HEK293 (cell line): ENCODE measurements at regions not wholly inside any gene's neighbourhood (a gene's known extent, or its start where the extent isn't known, plus 50 kb on each side); places are given as distances from the start of the nearest gene placed in this dataset.

Experiments used
- CTCF ChIA-PET: fragments of 350-600 bp; formaldehyde crosslinking; extraction: SDS; loops from one replicate; lab custom pipeline; 2021; ENCODE audit warnings: antibody characterized with exemption; lab: Yijun Ruan, JAX
- POLR2A ChIA-PET: fragments of 300-600 bp; formaldehyde crosslinking; extraction: SDS; loops from one replicate; lab custom pipeline; 2020; ENCODE audit warnings: antibody characterized with exemption, inconsistent platforms; lab: Yijun Ruan, JAX
- H3K27ac ChIP-seq: fragments of 200-500 bp; sonication (Bioruptor generic); 2 replicates; pipeline ENCODE4 v1.5.1; 2014; ENCODE audit warnings: low read depth, low read length, control low read depth, inconsistent platforms; ENCODE audit errors: extremely low read depth
- H3K36me3 ChIP-seq, 2 experiments: fragments of 200-500 bp in 1 of 2; sonication (Bioruptor generic) in 1 of 2; 1 replicate in 1 of 2; 2 replicates in 1 of 2; pipeline ENCODE4 v1.5.1; 2014 to 2017; ENCODE audit warnings: inconsistent platforms in 2 of 2, low read length in 2 of 2; ENCODE audit not compliant: control insufficient read depth in 2 of 2, insufficient read depth in 1 of 2
- H3K4me1 ChIP-seq: fragments of 200-500 bp; sonication (Bioruptor generic); 2 replicates; pipeline ENCODE4 v1.5.1; 2014; ENCODE audit warnings: mild to moderate bottlenecking, low read length, inconsistent platforms; ENCODE audit not compliant: control insufficient read depth, insufficient read depth
- H3K4me3 ChIP-seq: 2 replicates; pipeline ENCODE4 v1.5.1; 2011; ENCODE audit warnings: low read depth, mild to moderate bottlenecking, control low read depth, low read length, moderate library complexity
- H3K9me3 ChIP-seq: fragments of 200-500 bp; sonication (Bioruptor generic); 2 replicates; pipeline ENCODE4 v1.5.1; 2014; ENCODE audit warnings: low read depth, low read length, inconsistent platforms; ENCODE audit not compliant: control insufficient read depth, insufficient read depth
- EGR2 ChIP-seq: fragments of 450-650 bp; formaldehyde crosslinking; IDR thresholded peaks from 2 replicates; pipeline ENCODE4 v1.5.1; 2016; ENCODE audit warnings: low read depth, missing biosample characterization, missing genetic modification characterization
- GLI4 ChIP-seq: fragments of 450-650 bp; formaldehyde crosslinking; IDR thresholded peaks from 2 replicates; pipeline ENCODE4 v1.5.1; 2016; ENCODE audit warnings: missing biosample characterization, missing genetic modification characterization
- RBAK ChIP-seq: fragments of 450-650 bp; formaldehyde crosslinking; IDR thresholded peaks from 2 replicates; pipeline ENCODE4 v1.5.1; 2016; ENCODE audit warnings: missing biosample characterization, missing genetic modification characterization
- ZBTB48 ChIP-seq: fragments of 450-650 bp; formaldehyde crosslinking; IDR thresholded peaks from 2 replicates; pipeline ENCODE4 v1.5.1; 2016; ENCODE audit warnings: missing biosample characterization, missing genetic modification characterization
- ZFHX2 ChIP-seq: fragments of 450-650 bp; formaldehyde crosslinking; conservative IDR thresholded peaks from 2 replicates; pipeline ENCODE4 v1.5.1; 2016; ENCODE audit warnings: missing biosample characterization, missing genetic modification characterization
- ZIC2 ChIP-seq: fragments of 450-650 bp; formaldehyde crosslinking; IDR thresholded peaks from 2 replicates; pipeline ENCODE4 v1.5.1; 2016; ENCODE audit warnings: missing biosample characterization, missing genetic modification characterization
- ZNF10 ChIP-seq: fragments of 450-650 bp; formaldehyde crosslinking; IDR thresholded peaks from 2 replicates; pipeline ENCODE4 v1.5.1; 2017; ENCODE audit warnings: missing biosample characterization, missing genetic modification characterization
- ZNF114 ChIP-seq: fragments of 450-650 bp; formaldehyde crosslinking; IDR thresholded peaks from 2 replicates; pipeline ENCODE4 v1.5.0; 2017; ENCODE audit warnings: missing biosample characterization, missing genetic modification characterization
- ZNF140 ChIP-seq: fragments of 450-650 bp; formaldehyde crosslinking; IDR thresholded peaks from 2 replicates; pipeline ENCODE4 v1.5.1; 2016; ENCODE audit warnings: missing biosample characterization, missing genetic modification characterization
- ZNF19 ChIP-seq: fragments of 450-650 bp; formaldehyde crosslinking; IDR thresholded peaks from 2 replicates; pipeline ENCODE4; 2016; ENCODE audit warnings: missing biosample characterization, missing genetic modification characterization, low read depth
- ZNF311 ChIP-seq: fragments of 450-650 bp; formaldehyde crosslinking; IDR thresholded peaks from 2 replicates; pipeline ENCODE4 v1.5.1; 2017; ENCODE audit warnings: missing biosample characterization, missing genetic modification characterization, borderline replicate concordance
- ZNF433 ChIP-seq: fragments of 450-650 bp; formaldehyde crosslinking; IDR thresholded peaks from 2 replicates; pipeline ENCODE4 v1.5.1; 2016; ENCODE audit warnings: missing biosample characterization, missing genetic modification characterization, low read depth
- ZNF521 ChIP-seq: fragments of 450-650 bp; formaldehyde crosslinking; IDR thresholded peaks from 2 replicates; pipeline ENCODE4 v1.5.1; 2017; ENCODE audit warnings: missing biosample characterization, mild to moderate bottlenecking, missing genetic modification characterization
- ZNF548 ChIP-seq: fragments of 450-650 bp; formaldehyde crosslinking; IDR thresholded peaks from 2 replicates; pipeline ENCODE4 v1.5.1; 2016; ENCODE audit warnings: missing biosample characterization, missing genetic modification characterization
- ZNF561 ChIP-seq: fragments of 450-650 bp; IDR thresholded peaks from 2 replicates; pipeline ENCODE4 v1.5.1; 2018; ENCODE audit warnings: missing biosample characterization, missing genetic modification characterization, borderline replicate concordance
- ZNF654 ChIP-seq: fragments of 450-650 bp; formaldehyde crosslinking; IDR thresholded peaks from 2 replicates; pipeline ENCODE4 v1.5.1; 2016; ENCODE audit warnings: low read depth, missing biosample characterization, missing genetic modification characterization
- ZNF660 ChIP-seq: fragments of 450-650 bp; IDR thresholded peaks from 2 replicates; pipeline ENCODE4 v1.5.1; 2018; ENCODE audit warnings: missing biosample characterization, mild to moderate bottlenecking, missing genetic modification characterization
- ZNF664 ChIP-seq: fragments of 450-650 bp; formaldehyde crosslinking; IDR thresholded peaks from 2 replicates; pipeline ENCODE4 v1.5.1; 2016; ENCODE audit warnings: missing biosample characterization, missing genetic modification characterization
- TF ChIP-seq, protein P1 (sequence below): fragments of 450-650 bp; formaldehyde crosslinking; IDR thresholded peaks from 2 replicates; pipeline ENCODE4 v1.5.1; 2017; ENCODE audit warnings: missing biosample characterization, missing genetic modification characterization
- TF ChIP-seq, protein P2 (sequence below): fragments of 450-650 bp; IDR thresholded peaks from 2 replicates; pipeline ENCODE4 v1.5.1; 2018; ENCODE audit warnings: missing biosample characterization, mild to moderate bottlenecking, missing genetic modification characterization
- TF ChIP-seq, protein P3 (sequence below): fragments of 450-650 bp; IDR thresholded peaks from 2 replicates; pipeline ENCODE4 v1.5.1; 2018; ENCODE audit warnings: missing biosample characterization, missing genetic modification characterization

DNA sequence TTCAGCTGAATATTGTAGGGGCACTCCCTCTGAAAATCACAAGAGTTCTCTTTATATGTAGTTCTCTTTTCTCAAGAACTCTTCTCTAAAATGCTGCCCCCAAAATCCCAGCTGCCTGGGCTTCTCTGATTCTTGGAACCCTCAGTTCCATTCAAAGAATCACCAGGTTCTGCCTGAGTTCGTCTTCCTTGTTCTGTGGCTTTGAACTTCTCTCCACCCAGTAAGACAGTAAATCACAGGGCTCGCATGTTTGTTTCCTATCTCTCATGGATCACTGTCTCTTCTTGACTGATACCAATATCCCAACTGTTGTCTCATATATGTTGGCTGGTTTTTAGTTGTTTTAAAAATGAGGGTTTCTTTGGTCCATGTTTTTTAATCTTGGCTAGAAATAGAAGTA is 359.5 kb upstream of the CBLB start (continued):
- TF ChIP-seq, protein P1, sequence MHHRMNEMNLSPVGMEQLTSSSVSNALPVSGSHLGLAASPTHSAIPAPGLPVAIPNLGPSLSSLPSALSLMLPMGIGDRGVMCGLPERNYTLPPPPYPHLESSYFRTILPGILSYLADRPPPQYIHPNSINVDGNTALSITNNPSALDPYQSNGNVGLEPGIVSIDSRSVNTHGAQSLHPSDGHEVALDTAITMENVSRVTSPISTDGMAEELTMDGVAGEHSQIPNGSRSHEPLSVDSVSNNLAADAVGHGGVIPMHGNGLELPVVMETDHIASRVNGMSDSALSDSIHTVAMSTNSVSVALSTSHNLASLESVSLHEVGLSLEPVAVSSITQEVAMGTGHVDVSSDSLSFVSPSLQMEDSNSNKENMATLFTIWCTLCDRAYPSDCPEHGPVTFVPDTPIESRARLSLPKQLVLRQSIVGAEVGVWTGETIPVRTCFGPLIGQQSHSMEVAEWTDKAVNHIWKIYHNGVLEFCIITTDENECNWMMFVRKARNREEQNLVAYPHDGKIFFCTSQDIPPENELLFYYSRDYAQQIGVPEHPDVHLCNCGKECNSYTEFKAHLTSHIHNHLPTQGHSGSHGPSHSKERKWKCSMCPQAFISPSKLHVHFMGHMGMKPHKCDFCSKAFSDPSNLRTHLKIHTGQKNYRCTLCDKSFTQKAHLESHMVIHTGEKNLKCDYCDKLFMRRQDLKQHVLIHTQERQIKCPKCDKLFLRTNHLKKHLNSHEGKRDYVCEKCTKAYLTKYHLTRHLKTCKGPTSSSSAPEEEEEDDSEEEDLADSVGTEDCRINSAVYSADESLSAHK, result no peak
- TF ChIP-seq ZNF433 (tag by site-specific recombination), result no peak
- TF ChIP-seq ZNF660 (tag by site-specific recombination), result no peak
- no peak for TF ChIP-seq EGR2
- no peak for TF ChIP-seq ZFHX2 (tag by site-specific recombination)
- TF ChIP-seq ZNF548 (tag by site-specific recombination), result no peak

DNA sequence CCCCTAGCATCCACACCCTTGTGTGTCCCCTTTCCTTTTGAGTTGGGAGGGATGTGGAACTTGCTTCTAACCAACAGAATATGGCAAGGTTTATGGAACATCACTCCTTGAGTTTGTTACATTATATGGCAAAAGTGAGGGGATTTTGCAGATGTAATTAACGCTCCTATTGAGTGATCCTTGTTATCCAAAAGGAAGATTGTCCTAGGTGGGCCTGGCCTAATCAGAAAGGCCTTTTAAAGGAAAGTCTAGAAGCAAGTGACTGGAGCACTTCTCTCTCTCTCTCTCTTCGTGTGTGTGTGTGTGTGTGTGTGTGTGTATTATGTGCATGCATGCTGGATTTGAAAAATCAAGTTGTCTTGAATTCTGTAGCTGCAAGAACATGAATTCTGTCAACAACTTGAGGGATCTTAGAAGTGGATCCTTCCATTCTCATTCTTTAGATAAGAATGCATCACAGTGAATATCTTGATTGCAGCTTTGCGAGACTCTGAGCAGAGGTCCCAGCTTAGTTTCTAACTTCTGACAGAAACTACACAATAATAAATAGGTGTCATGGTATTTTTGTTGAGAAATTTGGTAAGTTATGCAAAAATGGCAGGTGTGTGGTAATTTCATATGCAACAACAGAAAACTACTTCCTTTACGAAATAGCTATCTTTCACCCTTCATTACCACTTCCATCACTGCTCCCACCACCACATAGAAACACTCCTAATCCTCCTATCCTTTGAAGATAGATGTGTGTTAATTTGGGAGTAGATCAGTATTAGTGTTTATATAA is 360.9 kb upstream of the CBLB start:
- Histone ChIP-seq H3K36me3 (no peaks in the 10 kb centered on the region), H3K4me1 (no peaks in the 10 kb centered on the region), H3K9me3 (no peaks in the 10 kb centered on the region), H3K4me3 (no peak overlapping the region), H3K27ac (no peak overlapping the region)
- ChIA-PET CTCF (no interaction called here), POLR2A (no interaction called here)
- TF ChIP-seq ZNF10 (peak; percentile 51; the same call in 1 of the 2 replicates), ZNF521 (no peak)

DNA sequence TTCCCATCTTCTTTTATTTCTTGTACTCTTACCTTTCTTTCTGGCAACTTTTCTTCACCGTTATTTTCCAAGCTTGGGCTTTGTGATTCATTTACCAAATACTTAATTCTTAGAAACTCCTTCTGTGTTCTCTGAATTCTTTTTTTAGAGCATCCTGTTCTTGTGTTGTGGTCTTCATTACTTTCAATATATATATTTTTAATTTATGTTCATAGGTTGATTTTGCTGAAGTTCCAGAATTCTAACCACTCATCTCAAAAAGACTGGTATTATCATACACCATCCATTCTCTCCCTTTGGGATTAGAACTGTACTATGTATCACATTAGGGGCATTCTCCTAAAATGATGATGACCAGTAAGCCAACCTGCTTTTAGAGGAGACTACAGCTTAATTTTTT is 362.3 kb upstream of the CBLB start:
- CTCF ChIA-PET, result interaction anchor here (0.6 kb wide), 1 partner anchor 170 kb away, joined by 3 read pairs; no protein-coding TSS in a partner anchor
- Histone ChIP-seq H3K4me3 (no peak overlapping the region), H3K4me1 (no peaks in the 10 kb centered on the region), H3K9me3 (no peaks in the 10 kb centered on the region), H3K36me3 (no peaks in the 10 kb centered on the region), H3K27ac (no peak overlapping the region)
- no peak for TF ChIP-seq ZNF114
- TF ChIP-seq, protein P2, sequence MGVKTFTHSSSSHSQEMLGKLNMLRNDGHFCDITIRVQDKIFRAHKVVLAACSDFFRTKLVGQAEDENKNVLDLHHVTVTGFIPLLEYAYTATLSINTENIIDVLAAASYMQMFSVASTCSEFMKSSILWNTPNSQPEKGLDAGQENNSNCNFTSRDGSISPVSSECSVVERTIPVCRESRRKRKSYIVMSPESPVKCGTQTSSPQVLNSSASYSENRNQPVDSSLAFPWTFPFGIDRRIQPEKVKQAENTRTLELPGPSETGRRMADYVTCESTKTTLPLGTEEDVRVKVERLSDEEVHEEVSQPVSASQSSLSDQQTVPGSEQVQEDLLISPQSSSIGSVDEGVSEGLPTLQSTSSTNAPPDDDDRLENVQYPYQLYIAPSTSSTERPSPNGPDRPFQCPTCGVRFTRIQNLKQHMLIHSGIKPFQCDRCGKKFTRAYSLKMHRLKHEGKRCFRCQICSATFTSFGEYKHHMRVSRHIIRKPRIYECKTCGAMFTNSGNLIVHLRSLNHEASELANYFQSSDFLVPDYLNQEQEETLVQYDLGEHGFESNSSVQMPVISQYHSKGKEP, result no peak
- no peak for TF ChIP-seq ZNF311 (tag by site-specific recombination)
- TF ChIP-seq ZNF19 (tag by site-specific recombination), result no peak
- no peak for TF ChIP-seq RBAK (tag by site-specific recombination)
- TF ChIP-seq, protein P3, sequence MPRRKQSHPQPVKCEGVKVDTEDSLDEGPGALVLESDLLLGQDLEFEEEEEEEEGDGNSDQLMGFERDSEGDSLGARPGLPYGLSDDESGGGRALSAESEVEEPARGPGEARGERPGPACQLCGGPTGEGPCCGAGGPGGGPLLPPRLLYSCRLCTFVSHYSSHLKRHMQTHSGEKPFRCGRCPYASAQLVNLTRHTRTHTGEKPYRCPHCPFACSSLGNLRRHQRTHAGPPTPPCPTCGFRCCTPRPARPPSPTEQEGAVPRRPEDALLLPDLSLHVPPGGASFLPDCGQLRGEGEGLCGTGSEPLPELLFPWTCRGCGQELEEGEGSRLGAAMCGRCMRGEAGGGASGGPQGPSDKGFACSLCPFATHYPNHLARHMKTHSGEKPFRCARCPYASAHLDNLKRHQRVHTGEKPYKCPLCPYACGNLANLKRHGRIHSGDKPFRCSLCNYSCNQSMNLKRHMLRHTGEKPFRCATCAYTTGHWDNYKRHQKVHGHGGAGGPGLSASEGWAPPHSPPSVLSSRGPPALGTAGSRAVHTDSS, result no peak
- no peak for TF ChIP-seq ZIC2 (tag by site-specific recombination)
- no peak for TF ChIP-seq ZNF140 (tag by site-specific recombination)
- no peak for TF ChIP-seq ZNF664 (tag by site-specific recombination)
- no peak for TF ChIP-seq GLI4 (tag by site-specific recombination)
- no peak for TF ChIP-seq ZNF561 (tag by site-specific recombination)
- TF ChIP-seq ZNF654 (tag by site-specific recombination), result no peak
- TF ChIP-seq ZBTB48 (tag by site-specific recombination), result no peak
- POLR2A ChIA-PET, result no interaction called here
